ENCODE measurements at regions not wholly inside any gene's neighbourhood (a gene's known extent, or its start where the extent isn't known, plus 50 kb on each side); places are given as distances from the start of the nearest gene placed in this dataset.
A peak's percentile ranks its signal among the peaks of the same experiment; 100 is the strongest.

DNA sequence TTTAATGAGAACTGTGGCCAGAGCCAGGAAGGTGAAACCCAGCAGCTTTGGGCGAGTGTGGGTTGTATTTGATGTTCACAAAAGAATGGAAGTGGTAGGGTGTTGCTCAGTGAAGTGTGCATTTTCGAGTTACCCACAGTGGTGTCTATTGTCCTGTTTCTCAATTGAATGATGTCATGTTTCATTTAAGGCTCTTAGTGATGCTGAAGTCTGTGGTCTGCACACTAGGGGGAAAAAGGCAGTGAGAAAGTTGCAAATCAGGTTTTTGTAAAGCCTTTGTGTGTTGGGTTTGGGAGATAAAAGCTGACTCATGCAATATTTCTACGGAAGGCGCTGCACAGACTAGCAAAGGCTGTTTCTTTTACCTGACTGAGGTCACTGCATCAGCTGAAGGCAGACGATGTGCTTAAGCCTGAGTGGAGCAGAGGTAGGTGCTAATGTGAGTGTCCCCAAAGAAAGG is 121.1 kb downstream of the PLEKHG1 start:
- DNase-seq (ENCODE audit: low read depth) = peak; percentile 96
- FAIRE-seq = no peak

DNA sequence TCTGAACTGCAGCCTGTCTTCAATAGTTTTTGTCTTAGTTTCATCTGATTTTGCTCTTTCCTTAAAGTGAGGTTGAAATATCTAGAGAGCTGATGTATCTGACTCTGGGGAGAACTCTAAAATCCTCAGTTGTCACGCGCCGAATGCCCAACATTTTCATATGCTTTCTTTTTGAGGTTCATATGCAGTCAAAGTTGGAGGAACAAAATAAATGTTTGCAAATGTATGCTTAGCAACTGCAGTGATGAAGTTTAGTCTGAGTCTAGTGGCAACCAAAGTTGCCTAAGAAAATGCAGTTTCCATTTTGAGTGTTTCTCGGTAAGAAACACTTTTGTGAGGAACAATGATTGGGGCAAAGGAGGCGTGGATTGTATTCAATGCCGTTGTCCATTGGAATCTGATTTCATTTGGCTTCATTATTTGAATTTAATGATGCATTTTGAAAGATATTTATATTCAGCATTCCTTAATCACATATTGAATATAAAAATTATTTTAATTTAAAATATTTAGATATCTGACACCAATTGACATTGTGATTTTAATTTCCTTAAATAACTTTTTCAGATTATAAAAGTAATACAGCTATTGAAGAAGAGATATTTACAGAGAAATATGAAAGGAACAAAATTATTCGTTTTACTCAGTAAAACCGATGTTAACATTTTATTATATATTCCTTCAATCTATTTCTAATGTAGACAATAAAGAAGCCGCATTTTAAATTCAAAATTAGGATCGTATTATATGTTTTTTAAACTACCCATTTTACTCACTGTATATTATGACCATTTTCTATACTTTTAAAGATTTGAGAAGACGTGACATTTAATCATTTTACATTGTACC is 122.0 kb downstream of the PLEKHG1 start:
- TF ChIP-seq, protein P1, sequence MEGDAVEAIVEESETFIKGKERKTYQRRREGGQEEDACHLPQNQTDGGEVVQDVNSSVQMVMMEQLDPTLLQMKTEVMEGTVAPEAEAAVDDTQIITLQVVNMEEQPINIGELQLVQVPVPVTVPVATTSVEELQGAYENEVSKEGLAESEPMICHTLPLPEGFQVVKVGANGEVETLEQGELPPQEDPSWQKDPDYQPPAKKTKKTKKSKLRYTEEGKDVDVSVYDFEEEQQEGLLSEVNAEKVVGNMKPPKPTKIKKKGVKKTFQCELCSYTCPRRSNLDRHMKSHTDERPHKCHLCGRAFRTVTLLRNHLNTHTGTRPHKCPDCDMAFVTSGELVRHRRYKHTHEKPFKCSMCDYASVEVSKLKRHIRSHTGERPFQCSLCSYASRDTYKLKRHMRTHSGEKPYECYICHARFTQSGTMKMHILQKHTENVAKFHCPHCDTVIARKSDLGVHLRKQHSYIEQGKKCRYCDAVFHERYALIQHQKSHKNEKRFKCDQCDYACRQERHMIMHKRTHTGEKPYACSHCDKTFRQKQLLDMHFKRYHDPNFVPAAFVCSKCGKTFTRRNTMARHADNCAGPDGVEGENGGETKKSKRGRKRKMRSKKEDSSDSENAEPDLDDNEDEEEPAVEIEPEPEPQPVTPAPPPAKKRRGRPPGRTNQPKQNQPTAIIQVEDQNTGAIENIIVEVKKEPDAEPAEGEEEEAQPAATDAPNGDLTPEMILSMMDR (IDR thresholded peaks at IDR 0.05; ENCODE audit: insufficient read depth, low read length, severe bottlenecking) = no peak
- Histone ChIP-seq H3K4me3 (ENCODE audit: low read depth, low read length) (no peak overlapping the region), H3K27me3 (ENCODE audit: control insufficient read depth, insufficient read depth, low read length) (no peaks in the 10 kb centered on the region), H3K36me3 (ENCODE audit: control insufficient read depth, insufficient read depth, low read length) (no peaks in the 10 kb centered on the region)
- FAIRE-seq (no peak), DNase-seq (ENCODE audit: low read depth) (no peak)

More for the DNA sequence above, 121.1 kb downstream of the PLEKHG1 start:
- no peaks in the 10 kb centered on the region for H3K27me3 ChIP-seq (ENCODE audit: control insufficient read depth, insufficient read depth, low read length)
- TF ChIP-seq, protein P1 (IDR thresholded peaks at IDR 0.05; ENCODE audit: insufficient read depth, low read length, severe bottlenecking) = no peak
- no peaks in the 10 kb centered on the region for H3K36me3 ChIP-seq (ENCODE audit: control insufficient read depth, insufficient read depth, low read length)
- H3K4me3 ChIP-seq (ENCODE audit: low read depth, low read length) = no peak overlapping the region

DNA sequence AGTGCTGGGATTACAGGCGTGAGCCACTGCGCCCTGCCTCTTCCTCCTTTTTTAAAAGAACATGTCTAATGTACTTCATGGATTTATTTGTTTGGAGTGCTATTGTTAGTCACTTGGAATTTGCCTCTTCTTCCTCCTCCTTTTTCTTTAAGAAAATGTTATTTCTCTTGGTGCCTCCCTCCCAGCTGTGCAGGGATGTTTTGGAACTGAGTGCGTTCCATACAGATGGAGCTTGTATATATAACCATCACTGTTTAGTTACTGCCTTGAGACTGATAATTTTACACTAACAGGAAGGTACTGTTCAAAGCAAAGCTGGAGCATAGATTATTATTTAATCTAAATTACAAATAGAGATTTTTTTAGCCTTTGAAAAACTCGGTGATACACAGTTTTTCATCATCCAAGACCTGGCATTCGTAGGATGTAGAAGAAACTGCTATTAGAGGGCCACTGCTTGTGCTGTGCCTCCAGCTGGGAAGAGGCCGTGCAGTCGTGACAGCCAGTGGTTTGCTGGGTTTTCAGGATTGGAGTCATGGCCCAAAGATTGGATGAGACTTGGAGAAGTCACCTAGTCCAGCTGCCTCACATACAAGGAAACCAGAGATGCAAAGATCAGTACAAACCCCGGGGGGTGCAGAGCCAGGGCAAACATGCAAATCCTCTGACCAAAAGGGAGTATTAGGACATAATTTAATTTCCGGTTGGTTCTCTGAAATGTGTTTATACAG is 123.1 kb downstream of the PLEKHG1 start:
- DNase-seq (ENCODE audit: low read depth) (no peak), FAIRE-seq (no peak)
- no peaks in the 10 kb centered on the region for H3K36me3 ChIP-seq (ENCODE audit: control insufficient read depth, insufficient read depth, low read length)
- TF ChIP-seq, protein P1 (IDR thresholded peaks at IDR 0.05; ENCODE audit: insufficient read depth, low read length, severe bottlenecking) = no peak
- no peak overlapping the region for H3K4me3 ChIP-seq (ENCODE audit: low read depth, low read length)
- no peaks in the 10 kb centered on the region for H3K27me3 ChIP-seq (ENCODE audit: control insufficient read depth, insufficient read depth, low read length)

DNA sequence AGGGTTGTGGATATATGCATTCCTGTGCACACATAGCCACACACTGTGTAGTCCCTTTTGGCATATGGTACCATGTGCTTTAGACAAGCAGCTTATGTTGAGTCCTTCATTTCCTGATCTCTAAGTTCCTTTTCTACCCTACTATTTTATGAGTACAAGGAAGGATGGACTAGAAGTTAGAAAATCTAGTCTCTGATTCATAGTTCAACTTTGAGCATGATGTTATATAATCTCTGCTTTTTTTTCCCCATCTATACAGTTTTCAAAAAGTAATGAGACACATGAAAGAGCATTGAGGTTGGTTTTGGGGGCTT is 123.6 kb downstream of the PLEKHG1 start:
- Histone ChIP-seq H3K27me3 (ENCODE audit: control insufficient read depth, insufficient read depth, low read length) (no peaks in the 10 kb centered on the region), H3K4me3 (ENCODE audit: low read depth, low read length) (no peak overlapping the region), H3K36me3 (ENCODE audit: control insufficient read depth, insufficient read depth, low read length) (no peaks in the 10 kb centered on the region)
- no peak for FAIRE-seq
- no peak for DNase-seq (ENCODE audit: low read depth)
- TF ChIP-seq, protein P1 (IDR thresholded peaks at IDR 0.05; ENCODE audit: insufficient read depth, low read length, severe bottlenecking) = no peak

DNA sequence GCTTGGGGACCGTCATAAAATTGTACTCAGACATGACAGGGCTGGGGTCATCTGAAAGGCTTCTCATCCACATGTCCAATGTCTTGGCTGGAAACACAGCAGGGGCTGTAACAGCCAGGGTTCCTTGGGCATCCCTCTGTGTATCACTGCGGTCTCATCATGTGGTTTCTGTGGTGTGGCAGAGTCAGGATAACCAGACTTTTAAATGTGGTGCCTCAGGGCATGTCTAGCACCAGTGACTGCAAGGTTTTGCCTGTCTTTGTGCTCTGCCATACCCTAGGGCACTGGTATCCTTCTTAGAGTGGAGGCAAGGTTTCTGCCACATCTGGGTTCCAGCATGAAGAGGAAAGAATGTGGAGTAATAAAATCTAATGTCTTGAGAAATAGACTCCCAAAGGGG is 124.2 kb downstream of the PLEKHG1 start:
- FAIRE-seq = no peak
- no peak for DNase-seq (ENCODE audit: low read depth)
- no peak overlapping the region for H3K4me3 ChIP-seq (ENCODE audit: low read depth, low read length)
- no peaks in the 10 kb centered on the region for H3K27me3 ChIP-seq (ENCODE audit: control insufficient read depth, insufficient read depth, low read length)
- no peaks in the 10 kb centered on the region for H3K36me3 ChIP-seq (ENCODE audit: control insufficient read depth, insufficient read depth, low read length)
- TF ChIP-seq, protein P1 (IDR thresholded peaks at IDR 0.05; ENCODE audit: insufficient read depth, low read length, severe bottlenecking) = no peak
